Smooth muscle cell (in vitro differentiated cells): ENCODE measurements at regions not wholly inside any gene's neighbourhood (a gene's known extent, or its start where the extent isn't known, plus 50 kb on each side); places are given as distances from the start of the nearest gene placed in this dataset.
"Not testable (repeated sequence)": the region's sequence is repeated elsewhere in the genome, so short reads cannot be mapped to it uniquely, and the experiment has no call there.

Experiments
- DNase-seq: peaks from one replicate; lab custom pipeline; 2025; ENCODE audit not compliant: unreplicated experiment; lab: John Stamatoyannopoulos, UW
- H2AFZ ChIP-seq: fragments of 200-600 bp; sonication (generic); 2 replicates; pipeline ENCODE4 v1.6.0; 2016; ENCODE audit warnings: antibody characterized with exemption, low read depth, mild to moderate bottlenecking
- H3F3A ChIP-seq: fragments of 200-600 bp; sonication (generic); 2 replicates; pipeline ENCODE4 v1.6.0; 2017; ENCODE audit warnings: antibody characterized with exemption, low read depth
- H3K27ac ChIP-seq: fragments of 200-600 bp; sonication (generic); 2 replicates; pipeline ENCODE4 v1.5.1; 2016; ENCODE audit warnings: low read depth, mild to moderate bottlenecking
- H3K27me3 ChIP-seq: fragments of 200-600 bp; sonication (generic); 2 replicates; pipeline ENCODE4 v1.6.1; 2016; ENCODE audit warnings: low read depth, mild to moderate bottlenecking
- H3K36me3 ChIP-seq: fragments of 200-600 bp; sonication (generic); 2 replicates; pipeline ENCODE4 v1.5.1; 2016; ENCODE audit warnings: low read depth
- H3K4me1 ChIP-seq: fragments of 200-600 bp; sonication (generic); 2 replicates; pipeline ENCODE4 v1.5.1; 2016; ENCODE audit warnings: low read depth
- H3K4me2 ChIP-seq: fragments of 200-600 bp; sonication (generic); 2 replicates; pipeline ENCODE4 v1.6.0; 2016; ENCODE audit warnings: mild to moderate bottlenecking
- H3K4me3 ChIP-seq: fragments of 200-600 bp; sonication (generic); 2 replicates; pipeline ENCODE4 v1.5.1; 2016; ENCODE audit warnings: mild to moderate bottlenecking
- H3K79me2 ChIP-seq: fragments of 200-600 bp; sonication (generic); 2 replicates; pipeline ENCODE4 v1.6.0; 2016; ENCODE audit warnings: low read depth, mild to moderate bottlenecking
- H3K9ac ChIP-seq: fragments of 200-600 bp; sonication (generic); 2 replicates; pipeline ENCODE4 v1.6.0; 2016; ENCODE audit warnings: low read depth
- H3K9me3 ChIP-seq: fragments of 200-600 bp; sonication (generic); replicated peaks from 2 replicates; pipeline ENCODE4 v1.5.1; 2016; ENCODE audit warnings: low read depth
- H4K20me1 ChIP-seq: fragments of 200-600 bp; sonication (generic); 2 replicates; pipeline ENCODE4 v1.6.0; 2016; ENCODE audit warnings: low read depth
- WGBS: methylation state at CpG from one replicate; pipeline ENCODE4 v1.1.7; 2016; ENCODE audit warnings: low lambda C conversion rate; 5-methylcytosine and 5-hydroxymethylcytosine counted together
- TF ChIP-seq, protein P1 (sequence below): fragments of 200-600 bp; sonication (generic); IDR thresholded peaks from 2 replicates; pipeline ENCODE4 v1.5.1; 2017; ENCODE audit warnings: borderline replicate concordance, mild to moderate bottlenecking, antibody characterized with exemption; ENCODE audit not compliant: insufficient read depth, poor library complexity, severe bottlenecking

GRCh38 chr18:70705831-70706416, 417.1 kb downstream of the SOCS6 start:
- no peak overlapping the region for H3K9ac ChIP-seq
- no peak for DNase-seq
- no peaks in the 10 kb centered on the region for H3K4me1 ChIP-seq
- H3K79me2 ChIP-seq: no peaks in the 10 kb centered on the region
- H3K4me3 ChIP-seq: no peak overlapping the region
- H3K27me3 ChIP-seq: no peaks in the 10 kb centered on the region
- no peak overlapping the region for H2AFZ ChIP-seq
- H3K27ac ChIP-seq: no peak overlapping the region
- H3K9me3 ChIP-seq: no peaks in the 10 kb centered on the region
- H3K4me2 ChIP-seq: no peak overlapping the region
- TF ChIP-seq, protein P1, sequence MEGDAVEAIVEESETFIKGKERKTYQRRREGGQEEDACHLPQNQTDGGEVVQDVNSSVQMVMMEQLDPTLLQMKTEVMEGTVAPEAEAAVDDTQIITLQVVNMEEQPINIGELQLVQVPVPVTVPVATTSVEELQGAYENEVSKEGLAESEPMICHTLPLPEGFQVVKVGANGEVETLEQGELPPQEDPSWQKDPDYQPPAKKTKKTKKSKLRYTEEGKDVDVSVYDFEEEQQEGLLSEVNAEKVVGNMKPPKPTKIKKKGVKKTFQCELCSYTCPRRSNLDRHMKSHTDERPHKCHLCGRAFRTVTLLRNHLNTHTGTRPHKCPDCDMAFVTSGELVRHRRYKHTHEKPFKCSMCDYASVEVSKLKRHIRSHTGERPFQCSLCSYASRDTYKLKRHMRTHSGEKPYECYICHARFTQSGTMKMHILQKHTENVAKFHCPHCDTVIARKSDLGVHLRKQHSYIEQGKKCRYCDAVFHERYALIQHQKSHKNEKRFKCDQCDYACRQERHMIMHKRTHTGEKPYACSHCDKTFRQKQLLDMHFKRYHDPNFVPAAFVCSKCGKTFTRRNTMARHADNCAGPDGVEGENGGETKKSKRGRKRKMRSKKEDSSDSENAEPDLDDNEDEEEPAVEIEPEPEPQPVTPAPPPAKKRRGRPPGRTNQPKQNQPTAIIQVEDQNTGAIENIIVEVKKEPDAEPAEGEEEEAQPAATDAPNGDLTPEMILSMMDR: no peak
- H3F3A ChIP-seq: no peaks in the 10 kb centered on the region
- no peaks in the 10 kb centered on the region for H3K36me3 ChIP-seq
- WGBS: 63% methylated on average over 3 of the region's 3 CpGs
- H4K20me1 ChIP-seq: no peaks in the 10 kb centered on the region

GRCh38 chr18:70700496-70700895, 411.7 kb downstream of the SOCS6 start:
- TF ChIP-seq, protein P1: no peak
- Histone ChIP-seq H3K4me3 (no peak overlapping the region), H3K4me1 (no peaks in the 10 kb centered on the region), H3K79me2 (no peaks in the 10 kb centered on the region), H4K20me1 (no peaks in the 10 kb centered on the region), H3K9ac (no peak overlapping the region), H3K27ac (no peak overlapping the region), H3F3A (no peaks in the 10 kb centered on the region), H3K36me3 (no peaks in the 10 kb centered on the region), H3K9me3 (no peaks in the 10 kb centered on the region), H3K27me3 (no peaks in the 10 kb centered on the region), H2AFZ (no peak overlapping the region), H3K4me2 (no peak overlapping the region)
- DNase-seq: no peak

DNA sequence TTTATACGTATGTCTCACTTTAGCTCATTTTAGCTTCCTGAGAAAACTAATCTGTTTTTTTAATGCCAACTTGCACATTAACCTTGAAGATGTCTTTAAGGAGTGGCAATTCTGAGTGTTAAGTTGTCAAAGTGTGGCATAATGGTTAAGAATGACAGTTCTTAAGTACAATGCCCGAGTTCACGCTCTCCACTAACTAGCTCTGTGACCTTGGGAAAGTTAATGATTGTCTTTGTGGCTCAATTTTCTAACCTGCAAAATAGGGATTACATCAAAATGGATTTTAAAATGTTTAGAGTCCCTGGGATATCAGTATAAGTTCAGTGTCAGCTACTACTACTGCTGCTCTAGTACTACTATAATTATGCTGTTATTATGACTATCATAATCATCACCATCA, 409.7 kb downstream of the SOCS6 start:
- Histone ChIP-seq H3K27ac (no peak overlapping the region), H3K36me3 (no peaks in the 10 kb centered on the region), H3K9me3 (no peaks in the 10 kb centered on the region), H3K4me3 (no peak overlapping the region), H3F3A (no peaks in the 10 kb centered on the region), H3K4me1 (no peaks in the 10 kb centered on the region), H3K4me2 (no peak overlapping the region), H4K20me1 (no peaks in the 10 kb centered on the region), H3K27me3 (no peaks in the 10 kb centered on the region), H3K79me2 (no peaks in the 10 kb centered on the region), H2AFZ (no peak overlapping the region), H3K9ac (no peak overlapping the region)
- no peak for DNase-seq
- WGBS: 82% methylated on average over 3 of the region's 3 CpGs
- TF ChIP-seq, protein P1: no peak

DNA sequence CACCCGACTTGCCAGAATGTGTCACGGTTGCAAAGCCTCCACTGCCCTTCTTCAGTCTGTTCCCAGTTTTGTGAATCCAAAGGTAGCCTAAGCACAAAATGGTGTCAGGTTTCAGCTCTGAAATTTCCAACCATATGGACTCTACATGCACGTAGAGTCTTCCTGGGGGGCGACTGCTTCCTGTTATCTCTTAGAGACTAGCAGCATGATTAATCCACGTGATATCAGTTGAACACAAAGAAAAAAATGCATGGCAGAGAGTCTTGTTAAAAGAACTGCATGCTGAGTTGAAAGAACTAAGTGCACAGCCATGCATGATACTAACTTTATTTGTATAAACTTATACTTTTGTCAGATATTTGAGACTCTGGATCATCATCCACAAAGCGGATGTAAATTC, 404.4 kb downstream of the SOCS6 start:
- no peak for DNase-seq
- no peaks in the 10 kb centered on the region for H3K79me2 ChIP-seq
- H3K4me3 ChIP-seq: no peak overlapping the region
- H3K4me1 ChIP-seq: no peaks in the 10 kb centered on the region
- H3K36me3 ChIP-seq: no peaks in the 10 kb centered on the region
- H3K9me3 ChIP-seq: no peaks in the 10 kb centered on the region
- 63% methylated on average over 6 of the region's 6 CpGs for WGBS
- no peak overlapping the region for H2AFZ ChIP-seq
- H3K9ac ChIP-seq: no peak overlapping the region
- H3K4me2 ChIP-seq: no peak overlapping the region
- no peaks in the 10 kb centered on the region for H4K20me1 ChIP-seq
- TF ChIP-seq, protein P1: no peak
- H3F3A ChIP-seq: no peaks in the 10 kb centered on the region
- H3K27me3 ChIP-seq: no peaks in the 10 kb centered on the region
- no peak overlapping the region for H3K27ac ChIP-seq

- not testable (repeated sequence) for H3K36me3 ChIP-seq, H3K27ac ChIP-seq, H3K4me3 ChIP-seq, H3F3A ChIP-seq, DNase-seq, H3K4me2 ChIP-seq, H3K27me3 ChIP-seq, H3K79me2 ChIP-seq, H3K9me3 ChIP-seq, H4K20me1 ChIP-seq, H3K9ac ChIP-seq, H3K4me1 ChIP-seq, H2AFZ ChIP-seq
- 83% methylated on average over 5 of the region's 5 CpGs for WGBS
Measured at GRCh38 chr18:70689765-70690164, 400.9 kb downstream of the SOCS6 start.
